ENCODE measurements at regions not wholly inside any gene's neighbourhood (a gene's known extent, or its start where the extent isn't known, plus 50 kb on each side); places are given as distances from the start of the nearest gene placed in this dataset.
"Not testable (repeated sequence)": the region's sequence is repeated elsewhere in the genome, so short reads cannot be mapped to it uniquely, and the experiment has no call there.

DNA sequence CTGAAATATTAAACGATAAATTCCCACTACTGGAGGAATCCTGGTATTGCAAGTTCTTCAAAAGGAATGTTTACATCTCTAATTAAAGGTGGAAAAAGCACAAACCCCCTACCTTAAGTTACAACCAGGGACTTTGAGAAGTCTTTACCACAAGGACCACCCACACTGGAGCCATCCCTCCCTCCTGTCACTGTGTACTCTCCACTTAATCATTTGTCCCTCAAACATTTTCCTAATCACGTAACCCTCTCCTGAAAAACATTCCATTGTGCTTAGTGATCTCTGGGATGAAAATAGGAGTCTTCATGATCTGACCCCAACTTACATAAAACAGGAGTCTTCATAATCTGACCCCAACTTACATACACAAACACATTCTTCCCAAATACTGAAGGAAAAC lies 85.7 kb downstream of the SUCLG1 start:
- DNase-seq (ENCODE audit: low spot score): no peak

DNA sequence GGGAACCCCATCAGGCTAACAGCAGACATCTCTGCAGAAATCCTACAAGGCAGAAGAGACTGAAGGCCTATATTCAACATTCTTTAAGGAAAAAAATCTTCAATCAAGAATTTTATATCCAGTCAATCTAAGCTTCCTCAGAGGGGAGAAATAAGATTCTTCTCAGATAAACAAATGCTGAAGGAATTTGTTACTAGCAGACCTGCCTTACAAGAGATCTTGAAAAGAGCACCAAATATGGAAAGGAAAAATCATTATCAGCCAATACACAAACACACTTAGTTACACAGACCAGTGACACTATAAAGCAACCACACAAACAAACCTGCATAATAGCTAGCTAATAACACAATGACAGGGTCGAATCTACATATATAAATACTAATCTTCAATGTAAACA lies 96.5 kb downstream of the SUCLG1 start:
- DNase-seq (ENCODE audit: low spot score): no peak

DNA sequence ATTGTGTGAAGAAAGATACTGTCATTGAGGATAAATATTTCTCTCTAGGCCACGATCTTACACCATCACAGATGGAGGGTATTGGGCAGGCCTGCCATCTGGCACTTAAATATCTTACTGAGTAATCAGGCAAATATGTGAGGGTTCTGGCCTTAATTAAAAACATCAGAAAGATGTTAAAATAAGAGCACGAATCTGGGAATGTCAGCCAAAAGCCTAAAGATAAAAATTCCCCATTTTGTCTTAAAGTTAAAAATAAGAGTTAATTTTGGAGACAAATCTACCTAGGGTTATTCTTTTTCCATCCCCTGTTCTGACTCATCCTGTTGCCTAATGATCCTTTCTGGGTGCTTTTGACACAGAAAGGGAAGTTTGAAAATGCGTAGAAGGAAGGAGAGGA lies 121.0 kb downstream of the SUCLG1 start:
- peak; percentile 8 for DNase-seq (ENCODE audit: low spot score)

DNA sequence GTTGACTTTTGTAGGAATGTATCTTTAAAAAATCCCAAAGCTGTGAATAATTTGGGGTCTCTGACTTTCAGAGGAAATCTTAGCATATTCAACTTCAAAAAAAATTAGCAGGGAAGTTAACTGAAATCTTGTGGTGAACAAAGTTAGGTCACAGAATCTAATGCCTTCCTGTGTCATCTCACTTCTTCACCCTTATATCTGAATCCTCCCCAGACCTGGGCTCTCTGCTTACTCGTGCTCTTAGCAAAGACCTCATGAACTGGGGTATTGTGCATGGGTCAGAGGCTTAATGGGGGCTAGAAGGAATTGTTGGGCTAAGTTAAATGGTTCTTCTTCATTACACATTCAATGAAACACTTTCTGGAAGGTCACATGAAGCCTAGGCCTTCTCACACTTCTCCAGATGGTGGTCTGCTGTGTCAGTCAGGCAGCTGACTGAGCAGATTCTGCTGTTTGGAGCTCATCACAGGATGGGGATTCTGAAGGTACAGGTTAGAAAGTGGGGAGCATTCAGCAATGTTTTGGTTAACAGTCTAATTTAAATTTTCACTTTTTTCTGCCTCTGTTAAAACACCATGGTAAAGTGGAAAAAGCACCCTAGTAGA lies 131.3 kb downstream of the SUCLG1 start:
- DNase-seq (ENCODE audit: low spot score): no peak

DNA sequence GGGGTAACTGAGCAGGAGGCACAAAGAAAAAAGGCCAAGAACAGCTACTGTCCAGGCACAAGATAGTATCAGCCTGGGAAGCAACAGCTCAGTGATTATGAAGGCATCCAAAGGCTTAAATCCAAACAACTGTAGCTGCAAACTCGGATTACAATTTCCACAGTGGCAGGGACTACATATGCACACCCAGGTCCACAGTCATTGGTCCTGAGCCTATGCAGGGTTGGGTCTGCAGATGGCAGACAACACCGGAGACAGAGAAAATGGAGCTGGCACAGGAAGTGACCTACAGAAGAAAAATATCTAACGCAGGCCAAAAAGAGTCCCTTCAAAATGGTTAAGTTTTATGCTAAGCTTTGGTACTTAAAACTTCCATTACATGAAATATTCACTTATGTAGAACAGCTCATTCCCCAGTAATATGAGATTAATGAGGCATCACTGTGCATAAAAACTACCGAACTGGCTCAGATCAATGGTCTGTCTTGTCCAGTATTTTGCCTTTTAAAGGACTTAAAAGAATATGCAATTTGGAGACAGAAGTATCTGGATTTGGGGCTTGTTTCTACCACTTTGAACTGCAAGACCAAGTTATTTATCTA lies 132.1 kb downstream of the SUCLG1 start:
- no peak for DNase-seq (ENCODE audit: low spot score)

DNA sequence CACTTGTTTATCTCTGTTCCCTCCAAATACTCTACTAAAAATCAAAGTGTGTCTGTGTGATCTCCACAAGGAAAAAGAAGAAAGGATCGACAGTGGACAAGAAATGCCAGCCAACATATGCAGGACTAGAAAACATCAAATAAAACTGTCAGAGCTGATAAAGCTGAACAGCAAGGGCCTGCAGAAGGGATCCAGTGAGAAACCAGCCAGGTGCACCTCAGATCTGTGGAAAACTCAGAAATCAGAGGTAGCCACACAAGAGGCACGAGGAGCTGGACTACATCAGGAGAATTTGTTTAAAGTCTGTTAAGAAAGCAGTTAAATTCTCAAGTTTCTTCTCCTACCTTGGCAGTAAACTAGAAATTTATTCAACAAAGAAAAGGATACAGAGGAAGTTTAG lies 135.2 kb downstream of the SUCLG1 start:
- DNase-seq (ENCODE audit: low spot score): no peak

DNA sequence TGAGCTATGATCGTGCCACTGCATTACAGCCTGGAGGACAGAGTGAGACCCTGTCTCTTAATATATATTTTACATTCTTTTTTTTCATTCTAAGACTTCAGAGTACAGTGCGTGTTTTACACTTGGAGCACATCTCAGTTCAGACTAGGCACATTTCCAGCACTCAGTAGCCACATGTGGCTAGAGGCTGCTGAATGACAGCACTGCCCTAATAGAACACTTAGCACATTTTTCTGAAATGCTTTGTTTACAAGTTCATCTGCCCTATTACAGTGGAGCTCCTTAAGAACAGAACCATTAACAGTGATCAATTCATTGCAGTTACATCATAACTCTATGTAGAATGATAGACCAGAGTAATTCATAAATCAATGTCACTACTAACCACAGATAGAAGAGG lies 138.1 kb downstream of the SUCLG1 start:
- no peak for DNase-seq (ENCODE audit: low spot score)

DNA sequence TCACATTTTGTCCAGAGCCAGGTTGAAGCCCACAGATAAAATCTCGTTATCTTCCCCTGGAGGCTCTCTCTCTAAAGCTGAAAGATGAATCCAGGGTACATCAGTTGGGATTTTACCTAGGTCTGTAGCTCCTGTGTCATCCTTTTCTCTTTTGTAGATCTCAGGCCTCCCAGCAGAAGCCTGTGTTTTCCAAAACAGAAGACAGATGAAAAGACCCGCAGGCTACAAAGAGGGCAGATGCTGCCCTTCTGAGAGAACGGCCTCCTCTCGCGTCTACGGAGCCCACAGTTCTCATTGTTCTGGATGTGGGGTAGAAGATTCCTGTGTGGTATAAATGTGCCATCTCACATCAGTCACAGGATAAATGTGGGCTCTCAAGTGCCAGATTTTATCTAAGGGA lies 139.5 kb downstream of the SUCLG1 start:
- DNase-seq (ENCODE audit: low spot score): no peak

DNA sequence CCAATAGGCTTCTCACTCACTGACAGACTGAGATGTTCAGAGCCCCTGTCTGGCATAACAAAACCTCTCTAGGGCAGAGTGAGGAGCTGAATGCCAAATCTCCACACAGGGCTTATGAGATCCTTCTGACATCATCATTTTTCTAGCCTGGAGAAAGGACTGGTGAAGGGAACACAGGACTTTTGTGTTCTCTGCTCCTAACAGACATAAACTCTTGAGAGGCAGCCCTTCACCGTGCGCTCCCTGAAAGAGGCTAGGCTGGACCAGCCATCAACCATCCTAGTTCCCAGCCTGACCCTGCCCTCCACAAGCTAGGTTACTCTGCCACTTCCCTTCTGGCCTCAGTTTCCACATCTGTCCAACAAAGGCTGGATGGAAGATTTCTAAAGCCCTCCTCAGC lies 141.9 kb downstream of the SUCLG1 start:
- no peak for DNase-seq (ENCODE audit: low spot score)

DNA sequence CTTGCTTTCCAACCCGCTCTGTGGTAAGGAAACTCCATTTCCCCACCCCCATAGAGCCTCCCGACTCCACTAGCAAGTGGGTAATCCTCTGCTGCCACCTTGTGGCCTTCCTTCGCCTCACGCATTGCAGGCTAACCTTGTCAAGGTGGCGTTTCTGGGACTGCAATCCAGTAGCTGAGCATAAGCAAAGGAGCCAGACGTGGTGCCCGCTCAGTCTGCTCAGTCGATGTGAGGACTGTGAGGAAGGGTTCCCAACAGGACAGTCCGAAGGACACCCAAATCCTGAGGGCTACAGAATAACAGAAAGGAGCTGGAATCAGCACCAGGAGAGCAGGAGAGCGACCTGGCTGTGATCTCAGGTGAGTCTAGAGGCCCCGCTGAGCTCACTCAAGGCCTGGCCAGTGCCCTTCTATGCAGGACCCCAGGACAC lies 144.2 kb downstream of the SUCLG1 start:
- DNase-seq (ENCODE audit: low spot score): peak; percentile 71

DNA sequence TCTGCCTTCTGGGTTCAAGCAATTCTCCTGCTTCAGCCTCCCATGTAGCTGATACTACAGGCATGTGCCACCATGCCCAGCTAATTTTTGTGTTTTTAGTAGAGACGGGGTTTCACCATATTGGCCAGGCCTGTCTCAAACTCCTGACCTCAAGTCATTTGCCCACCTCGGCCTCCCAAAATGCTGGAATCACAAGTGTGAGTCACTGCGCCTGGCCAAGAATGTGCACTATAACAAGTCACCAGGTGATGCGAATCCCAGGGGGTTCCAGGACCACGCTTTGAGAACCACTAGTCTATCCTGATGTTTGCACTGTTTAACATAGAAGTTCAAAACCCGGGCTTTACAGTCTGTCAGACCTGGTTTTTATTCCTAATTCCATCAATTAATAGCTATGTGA lies 144.8 kb downstream of the SUCLG1 start:
- DNase-seq (ENCODE audit: low spot score): no peak

DNA sequence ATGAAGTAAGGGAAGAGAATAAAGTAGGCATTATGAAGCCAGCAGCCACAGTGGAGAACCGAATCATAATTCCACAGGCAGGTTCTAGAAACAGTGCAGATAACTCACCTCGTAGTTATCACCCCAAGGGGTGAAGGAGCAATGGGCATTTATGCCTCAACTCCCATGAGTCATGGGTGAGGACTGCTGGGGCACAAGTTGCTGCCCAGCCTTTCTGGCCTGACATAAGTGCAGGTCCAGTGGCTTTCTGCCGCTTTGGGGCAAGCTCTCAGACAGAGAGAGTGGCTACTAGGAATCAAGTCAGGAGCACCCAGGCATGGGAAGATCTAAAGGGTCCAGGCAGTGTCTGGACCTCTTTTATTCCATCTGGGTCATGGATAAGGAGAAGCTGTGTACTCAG lies 149.8 kb downstream of the SUCLG1 start:
- DNase-seq (ENCODE audit: low spot score): no peak

DNA sequence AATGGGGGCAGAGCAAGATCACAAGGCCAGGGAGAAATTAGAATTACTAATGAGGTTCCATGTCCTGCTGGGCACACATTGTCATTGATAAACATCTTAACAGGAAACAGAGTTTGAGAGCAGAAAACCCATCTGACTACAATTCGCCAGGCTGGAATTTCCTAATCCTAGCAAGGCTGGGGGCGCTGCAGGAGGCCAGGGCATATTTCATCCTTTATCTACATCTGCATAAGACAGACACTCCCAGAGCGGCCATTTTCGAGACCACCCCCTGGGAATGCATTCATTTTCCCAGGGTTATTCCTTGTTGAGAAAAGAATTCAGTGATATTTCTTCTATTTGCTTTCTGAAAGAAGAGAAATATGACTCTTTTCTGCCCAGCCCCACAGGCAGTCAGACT lies 152.7 kb downstream of the SUCLG1 start:
- no peak for DNase-seq (ENCODE audit: low spot score)

DNA sequence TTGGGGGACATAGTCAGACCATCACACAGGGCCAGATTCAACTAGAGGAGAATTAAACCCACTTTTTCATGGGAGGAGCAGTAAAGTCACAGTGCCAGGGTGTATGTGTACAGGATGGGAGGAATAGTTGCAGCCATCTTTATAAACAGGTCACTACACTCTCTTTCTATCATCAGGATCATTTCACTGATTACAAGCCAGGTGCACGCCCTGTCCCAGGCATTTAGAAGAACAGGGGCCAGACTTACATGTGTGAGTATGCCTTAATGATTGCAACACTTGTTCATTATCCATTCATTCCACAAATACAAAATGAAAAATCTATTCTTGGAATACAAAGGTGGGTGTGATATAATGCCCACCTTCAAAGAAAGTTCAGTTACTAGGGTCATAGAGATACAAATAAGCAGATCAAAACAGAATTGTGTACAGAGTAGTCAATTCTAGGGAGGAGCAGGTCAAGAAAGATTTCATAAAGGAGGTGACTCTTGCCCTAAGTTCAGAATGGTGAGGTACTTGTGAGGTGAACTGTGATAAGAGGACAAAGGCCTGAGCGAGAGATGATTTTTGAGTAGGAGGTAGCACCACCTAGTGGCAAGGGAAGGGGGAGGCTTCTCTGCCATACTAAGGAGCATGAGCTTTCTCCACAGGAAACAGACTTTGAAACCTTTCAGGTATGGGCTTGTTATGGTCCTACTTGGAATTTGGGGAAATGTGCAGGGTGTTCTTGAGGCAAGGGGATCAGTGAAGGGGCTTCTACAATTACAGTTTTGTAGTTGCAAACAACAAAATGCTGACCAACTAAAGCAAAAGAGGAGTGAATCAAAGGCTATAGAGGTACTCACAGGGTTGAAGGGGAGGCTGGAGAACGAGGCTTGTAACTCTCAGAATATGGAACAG lies 156.3 kb downstream of the SUCLG1 start:
- peak; percentile 28 for DNase-seq (ENCODE audit: low spot score)

DNA sequence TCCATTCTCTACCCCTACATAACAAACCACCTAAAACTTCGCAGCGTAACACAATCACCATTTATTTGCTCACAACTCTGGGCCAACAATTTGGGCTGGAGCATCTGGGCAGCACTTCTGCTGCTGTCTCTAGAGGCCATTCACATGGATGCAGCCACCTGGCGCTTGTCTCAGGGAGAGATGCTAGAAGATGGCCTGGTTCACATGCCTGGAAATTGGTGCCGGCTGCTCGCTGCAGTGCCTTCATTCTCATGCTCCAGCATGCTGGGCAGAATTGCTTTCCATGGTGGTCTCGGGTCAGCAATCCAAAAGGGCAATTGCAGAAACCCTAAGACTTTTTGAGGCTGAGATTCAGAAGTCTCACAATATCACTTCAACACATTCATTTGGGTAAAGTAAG lies 157.4 kb downstream of the SUCLG1 start:
- DNase-seq (ENCODE audit: low spot score): no peak

DNA sequence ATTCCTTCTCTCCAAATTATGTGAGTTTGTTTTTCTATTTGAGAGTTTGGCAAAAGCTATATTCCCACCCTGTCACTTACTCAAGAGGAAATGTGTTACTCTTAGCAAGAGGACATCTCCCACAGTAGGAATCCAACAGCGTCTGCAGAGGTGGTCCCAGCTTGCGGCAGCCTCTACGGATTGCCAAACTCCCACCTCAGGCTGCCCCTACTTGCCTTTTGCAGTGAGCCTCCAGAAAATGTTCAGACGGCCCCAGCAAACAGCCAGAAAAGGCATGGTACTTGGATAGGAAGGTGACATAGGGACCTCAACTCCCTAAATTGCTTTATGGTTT lies 158.4 kb downstream of the SUCLG1 start:
- DNase-seq (ENCODE audit: low spot score): no peak

DNA sequence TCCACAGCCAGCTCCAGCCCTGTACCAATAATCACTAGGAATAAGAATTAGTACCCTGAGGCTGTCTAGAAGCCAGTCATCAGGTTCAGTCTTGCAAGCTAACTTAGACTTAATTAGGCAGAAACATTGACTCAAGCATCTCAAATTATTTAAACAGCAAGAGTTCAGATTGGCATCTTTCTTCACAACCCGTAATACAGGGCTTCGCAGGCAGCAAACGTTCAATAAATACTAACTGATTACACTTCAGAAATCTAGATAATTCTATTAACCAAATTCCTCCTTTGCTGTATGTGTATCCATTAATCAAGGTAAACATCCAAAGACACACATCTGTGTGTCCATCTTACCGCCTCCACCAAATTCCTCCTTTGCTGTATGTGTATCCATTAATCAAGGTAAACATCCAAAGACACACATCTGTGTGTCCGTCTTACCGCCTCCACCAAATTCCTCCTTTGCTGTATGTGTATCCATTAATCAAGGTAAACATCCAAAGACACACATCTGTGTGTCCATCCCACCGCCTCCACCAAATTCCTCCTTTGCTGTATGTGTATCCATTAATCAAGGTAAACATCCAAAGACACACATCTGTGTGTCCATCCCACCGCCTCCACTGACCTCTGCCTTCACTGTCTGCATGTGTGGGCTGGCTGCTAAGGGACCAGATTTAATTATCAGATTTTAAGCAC lies 158.9 kb downstream of the SUCLG1 start:
- DNase-seq (ENCODE audit: low spot score): not testable (repeated sequence)

DNA sequence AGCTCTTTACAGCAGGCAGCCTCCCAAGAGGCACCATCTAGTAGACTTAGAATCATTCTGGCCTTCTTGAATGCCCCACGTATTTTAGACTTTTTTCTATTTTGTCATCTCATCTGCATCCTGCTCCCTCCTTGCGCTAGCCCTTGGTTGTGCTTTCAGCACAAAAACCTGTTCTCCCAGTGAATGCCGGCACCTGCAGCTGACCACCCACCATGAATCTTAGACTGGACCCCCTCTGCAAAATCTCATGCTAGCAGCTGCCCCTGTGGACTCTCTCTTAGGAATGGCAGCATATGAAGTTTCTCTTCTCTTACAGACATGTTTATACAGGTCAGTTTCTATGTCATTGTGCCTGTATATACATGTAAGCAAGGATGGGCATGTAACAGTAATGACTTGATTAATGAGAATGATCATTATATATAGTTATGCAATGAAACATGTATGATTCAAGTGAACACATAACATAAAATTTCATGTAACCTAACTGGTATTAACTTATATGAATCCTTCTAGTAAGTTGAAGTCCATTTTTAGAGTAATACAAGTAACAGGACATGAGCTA lies 159.8 kb downstream of the SUCLG1 start:
- DNase-seq (ENCODE audit: low spot score): no peak

DNA sequence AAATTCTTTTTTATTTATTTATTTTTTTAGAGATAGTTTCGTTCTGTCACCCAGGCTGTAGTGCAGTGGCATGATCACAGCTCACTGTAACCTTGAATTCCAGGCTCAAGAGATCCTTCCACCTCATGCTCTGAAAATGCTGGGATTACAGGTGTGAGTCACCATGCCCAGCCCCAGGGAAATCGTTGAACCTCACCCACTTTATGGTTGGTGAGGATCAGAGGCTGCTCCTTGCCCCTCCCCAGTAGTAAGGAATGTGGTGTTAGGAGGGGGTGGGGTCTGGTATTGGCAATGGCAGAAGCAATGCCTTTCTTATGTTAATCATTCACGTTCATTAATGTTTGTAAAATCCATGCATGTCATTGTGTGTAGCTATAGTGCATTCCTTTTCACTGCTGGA lies 161.9 kb downstream of the SUCLG1 start:
- no peak for DNase-seq (ENCODE audit: low spot score)

DNA sequence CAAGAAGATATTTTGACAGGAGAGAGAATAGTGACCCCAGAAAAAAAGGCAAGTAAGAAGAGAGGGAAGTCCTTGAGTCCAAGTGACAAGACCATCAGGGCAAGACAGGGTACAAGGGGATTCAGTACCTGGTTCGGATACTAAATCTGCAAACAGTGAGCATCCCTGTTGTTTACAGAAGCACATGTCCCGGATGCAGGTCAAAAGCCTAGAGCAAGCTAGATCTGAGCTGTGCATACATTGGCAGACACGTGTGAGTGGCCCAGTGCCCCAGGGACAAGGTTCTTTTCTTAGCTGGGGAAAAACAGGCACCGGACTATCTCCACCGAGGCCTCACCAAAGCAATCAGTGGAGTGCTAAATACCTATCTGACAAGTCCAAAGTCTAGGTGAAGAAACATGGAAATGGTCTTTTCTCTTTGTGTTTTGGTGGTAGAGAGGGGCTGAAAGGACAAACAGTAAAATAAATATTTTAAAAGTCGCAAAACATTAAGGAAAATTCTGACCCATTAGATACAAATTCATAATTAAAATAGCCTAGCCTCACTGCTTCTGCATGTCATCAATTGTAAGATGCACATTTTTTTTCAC lies 165.2 kb downstream of the SUCLG1 start:
- no peak for DNase-seq (ENCODE audit: low spot score)

DNA sequence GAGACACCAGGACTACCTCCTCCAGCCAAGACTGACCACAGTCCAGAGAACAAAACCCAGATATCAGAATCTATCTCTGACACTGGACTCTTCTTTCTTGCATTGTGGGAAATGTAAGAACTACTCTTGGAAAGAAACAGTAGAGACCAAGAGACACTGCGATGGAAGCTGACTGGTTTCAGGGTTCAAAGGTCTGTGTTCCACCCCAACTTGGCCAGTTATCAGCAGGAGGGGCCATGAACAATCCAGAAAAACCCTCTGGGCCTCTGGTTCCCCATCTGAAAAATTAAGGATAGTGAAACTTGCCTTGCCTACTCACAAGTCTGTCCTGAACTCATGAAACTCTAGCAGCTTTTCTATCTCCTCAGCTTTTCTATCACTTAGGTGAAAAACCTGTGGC lies 166.5 kb downstream of the SUCLG1 start:
- no peak for DNase-seq (ENCODE audit: low spot score)

DNA sequence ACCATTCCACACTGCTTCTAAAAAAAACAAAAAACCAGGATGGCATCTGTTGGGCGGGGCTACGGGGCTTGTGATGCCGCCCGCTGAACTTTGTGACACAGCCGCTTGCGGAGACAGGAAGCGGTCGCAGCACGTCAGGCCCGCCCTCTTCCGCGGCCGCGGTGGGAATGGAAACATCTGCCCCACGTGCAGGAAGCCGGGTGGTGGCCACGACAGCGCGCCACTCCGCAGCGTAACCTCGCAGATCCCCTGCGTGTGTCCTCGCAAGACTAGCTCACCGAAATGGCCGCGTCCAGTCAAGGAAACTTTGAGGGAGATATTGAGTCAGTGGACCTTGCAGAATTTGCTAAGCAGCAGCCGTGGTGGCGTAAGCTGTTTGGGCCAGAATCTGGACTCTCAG lies 168.5 kb downstream of the SUCLG1 start:
- no peak for DNase-seq (ENCODE audit: low spot score)

All from putamen (tissue), 1 donor.